Gastroesophageal sphincter (tissue), 4 donors: ENCODE measurements at regions not wholly inside any gene's neighbourhood (a gene's known extent, or its start where the extent isn't known, plus 50 kb on each side); places are given as distances from the start of the nearest gene placed in this dataset.
"Not testable (repeated sequence)": the region's sequence is repeated elsewhere in the genome, so short reads cannot be mapped to it uniquely, and the experiment has no call there.

Experiments used
- ATAC-seq: fragments of 150-250 bp; one replicate; pipeline ENCODE4 v1.9.1; 2016; ENCODE audit warnings: mild to moderate bottlenecking, moderate library complexity
- H3K27ac ChIP-seq, 4 donors: fragments of 200-600 bp; sonication (generic) in 3 of 4; 1 replicate in 3 of 4; 2 replicates in 1 of 4; pipeline ENCODE4 v1.5.1; 2016 to 2019
- H3K27me3 ChIP-seq: fragments of 200-600 bp; sonication (generic); one replicate; pipeline ENCODE4 v1.5.1; 2019
- H3K36me3 ChIP-seq, 2 donors: fragments of 200-600 bp; sonication (generic); one replicate each; pipeline ENCODE4 v1.5.1; 2019; ENCODE audit warnings: control low read depth in 1 of 2
- H3K4me1 ChIP-seq, 3 donors: fragments of 200-600 bp; sonication (generic); 1 replicate in 2 of 3; 2 replicates in 1 of 3; pipeline ENCODE4 v1.5.1; 2016 to 2019; ENCODE audit warnings: control low read depth in 2 of 3
- H3K4me3 ChIP-seq, 2 donors: fragments of 200-600 bp; sonication (generic); one replicate each; pipeline ENCODE4 v1.5.1; 2019; ENCODE audit warnings: mild to moderate bottlenecking in 1 of 2, moderate library complexity in 1 of 2
- H3K9me3 ChIP-seq, 3 donors: fragments of 200-600 bp; sonication (generic); one replicate each; pipeline ENCODE4 v1.5.1; 2017 to 2019; ENCODE audit warnings: control low read depth in 2 of 3
- CTCF ChIP-seq, 4 experiments: fragments of 200-600 bp in 2 of 4; fragments of 450-650 bp in 2 of 4; sonication (generic) in 1 of 4; IDR thresholded peaks; one replicate each; pipeline ENCODE4 v1.5.1; 2017 to 2019; ENCODE audit warnings: antibody characterized with exemption in 4 of 4, mild to moderate bottlenecking in 2 of 4, moderate library complexity in 2 of 4
- EP300 ChIP-seq: sonication (generic); formaldehyde crosslinking; IDR thresholded peaks from one replicate; pipeline ENCODE4 v1.6.1; 2017; ENCODE audit warnings: antibody characterized with exemption, mild to moderate bottlenecking
- POLR2A ChIP-seq, 2 donors: fragments of 450-650 bp; IDR thresholded peaks; one replicate each; pipeline ENCODE4 v1.6.1; 2017; ENCODE audit warnings: antibody characterized with exemption in 2 of 2, mild to moderate bottlenecking in 2 of 2, moderate library complexity in 1 of 2
- POLR2AphosphoS5 ChIP-seq: sonication (generic); formaldehyde crosslinking; IDR thresholded peaks from one replicate; pipeline ENCODE4 v1.6.1; 2017; ENCODE audit warnings: antibody characterized with exemption
- WGBS, 2 donors: methylation state at CpG; one replicate each; pipeline ENCODE4 v1.1.5; 2018; ENCODE audit warnings: low coverage in 1 of 2; 5-methylcytosine and 5-hydroxymethylcytosine counted together

DNA sequence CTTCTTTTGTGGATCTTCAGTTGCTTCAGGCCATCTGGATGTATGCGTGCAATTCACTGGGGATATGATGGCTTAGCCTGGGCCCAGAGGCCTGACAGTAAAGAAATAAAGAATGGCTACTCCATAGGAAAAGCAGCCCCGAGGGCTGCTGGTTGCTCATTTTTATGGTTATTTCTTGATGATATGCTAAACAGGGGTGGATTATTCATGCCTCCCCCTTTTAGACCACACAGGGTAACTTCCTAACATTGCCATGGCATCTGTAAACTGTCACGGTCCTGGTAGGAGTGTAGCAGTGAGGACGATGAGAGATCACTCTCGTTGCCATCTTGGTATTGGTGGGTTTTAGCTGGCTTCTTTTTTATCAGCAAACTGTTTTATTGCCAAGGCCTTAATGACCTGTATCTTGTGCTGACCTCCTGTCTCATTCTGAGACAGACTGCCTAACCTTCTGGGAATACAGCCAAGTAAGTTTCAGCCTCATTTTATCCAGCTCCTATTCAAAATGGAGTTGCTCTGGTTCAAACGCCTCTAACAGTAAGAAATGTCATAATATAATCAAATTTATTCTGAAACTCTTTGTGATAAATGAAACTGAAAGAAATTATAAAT is 60.5 kb downstream of the DSEL start:
- ATAC-seq, result no peak

GRCh38 chr18:67453901-67454300 is 62.6 kb downstream of the DSEL start:
- TF ChIP-seq POLR2A (IDR thresholded peaks at IDR 0.05) (no peak), EP300 (no peak), CTCF (IDR thresholded peaks at IDR 0.05) (no peak), POLR2AphosphoS5 (no peak)
- Histone ChIP-seq H3K9me3 (peaks cover 0 to 20% (median 0%) of the 10 kb centered on the region in 3 donors), H3K4me1 (no peaks in the 10 kb centered on the region), H3K4me3 (no peak overlapping the region), H3K36me3 (no peaks in the 10 kb centered on the region), H3K27ac (no peak overlapping the region), H3K27me3 (no peaks in the 10 kb centered on the region)
- 20 to 36% methylated on average over 1 to 2 of the region's 2 CpGs for WGBS, 2 donors
- no peak for ATAC-seq

More for the DNA sequence above, 60.5 kb downstream of the DSEL start:
- no peak overlapping the region for H3K4me3 ChIP-seq
- H3K36me3 ChIP-seq, result no peaks in the 10 kb centered on the region
- WGBS, 2 donors, result 65 to 84% methylated on average over 5 of the region's 6 CpGs
- H3K27me3 ChIP-seq, result no peaks in the 10 kb centered on the region
- H3K9me3 ChIP-seq, result peaks cover 0 to 2% (median 0%) of the 10 kb centered on the region in 3 donors
- no peak overlapping the region for H3K27ac ChIP-seq
- H3K4me1 ChIP-seq, result no peaks in the 10 kb centered on the region
- no peak for TF ChIP-seq POLR2AphosphoS5
- no peak for TF ChIP-seq POLR2A (IDR thresholded peaks at IDR 0.05)
- no peak for TF ChIP-seq CTCF (IDR thresholded peaks at IDR 0.05)
- no peak for TF ChIP-seq EP300

GRCh38 chr18:67451960-67452359 is 64.6 kb downstream of the DSEL start:
- no peak for ATAC-seq
- H3K4me3 ChIP-seq, result no peak overlapping the region
- H3K9me3 ChIP-seq, result peaks cover 0 to 20% (median 0%) of the 10 kb centered on the region in 3 donors
- H3K4me1 ChIP-seq, result no peaks in the 10 kb centered on the region
- no peak overlapping the region for H3K27ac ChIP-seq
- H3K36me3 ChIP-seq, result no peaks in the 10 kb centered on the region
- 82 to 88% methylated on average over 2 of the region's 2 CpGs for WGBS, 2 donors
- TF ChIP-seq POLR2AphosphoS5 (no peak), CTCF (IDR thresholded peaks at IDR 0.05) (no peak), POLR2A (IDR thresholded peaks at IDR 0.05) (no peak), EP300 (no peak)
- H3K27me3 ChIP-seq, result no peaks in the 10 kb centered on the region

- not testable (repeated sequence) for ATAC-seq, H3K27ac ChIP-seq, H3K4me3 ChIP-seq, H3K4me1 ChIP-seq, H3K36me3 ChIP-seq, H3K27me3 ChIP-seq
- peaks cover 0 to 20% (median 0%) of the 10 kb centered on the region in 3 donors for H3K9me3 ChIP-seq
- 0 to 76% methylated on average over 1 to 3 of the region's 10 CpGs for WGBS, 2 donors
Observed at GRCh38 chr18:67451101-67451500, 65.4 kb downstream of the DSEL start.

- TF ChIP-seq EP300 (no peak), POLR2AphosphoS5 (no peak), CTCF (IDR thresholded peaks at IDR 0.05) (no peak), POLR2A (IDR thresholded peaks at IDR 0.05) (no peak)
- Histone ChIP-seq H3K4me1 (no peaks in the 10 kb centered on the region), H3K36me3 (no peaks in the 10 kb centered on the region), H3K4me3 (no peak overlapping the region), H3K27me3 (no peaks in the 10 kb centered on the region), H3K27ac (no peak overlapping the region), H3K9me3 (peaks cover 0 to 5% (median 0%) of the 10 kb centered on the region in 3 donors)
- 79 to 88% methylated on average over 5 of the region's 5 CpGs for WGBS, 2 donors
- no peak for ATAC-seq
Observed at GRCh38 chr18:67433971-67434370, 82.5 kb downstream of the DSEL start.
